ENCODE measurements at regions not wholly inside any gene's neighbourhood (a gene's known extent, or its start where the extent isn't known, plus 50 kb on each side); places are given as distances from the start of the nearest gene placed in this dataset.

GRCh38 chr10:123611876-123612275, 54.3 kb upstream of the GPR26 start:
- Histone ChIP-seq H3K36me3 (no peaks in the 10 kb centered on the region), H3K4me1 (replicated peaks) (no peaks in the 10 kb centered on the region), H3K27me3 (replicated peaks) (no peaks in the 10 kb centered on the region), H3K27ac (no peak overlapping the region), H3K4me3 (no peak overlapping the region), H3K9me3 (replicated peaks) (no peaks in the 10 kb centered on the region)
- DNase-seq (ENCODE audit: low read depth in 1 of 2, low spot score in 2 of 2) = no peak

GRCh38 chr10:123613346-123613850, 52.8 kb upstream of the GPR26 start:
- DNase-seq (ENCODE audit: low read depth in 1 of 2, low spot score in 2 of 2) = no peak
- Histone ChIP-seq H3K4me1 (replicated peaks) (no peaks in the 10 kb centered on the region), H3K9me3 (replicated peaks) (no peaks in the 10 kb centered on the region), H3K4me3 (no peak overlapping the region), H3K36me3 (no peaks in the 10 kb centered on the region), H3K27me3 (replicated peaks) (no peaks in the 10 kb centered on the region), H3K27ac (no peak overlapping the region)

- H3K27me3 ChIP-seq (replicated peaks) = no peaks in the 10 kb centered on the region
- no peak overlapping the region for H3K4me3 ChIP-seq
- no peaks in the 10 kb centered on the region for H3K4me1 ChIP-seq (replicated peaks)
- no peak overlapping the region for H3K27ac ChIP-seq
- DNase-seq (ENCODE audit: low read depth in 1 of 2, low spot score in 2 of 2) = peak in 1 of 2 experiments; percentile 4
- no peaks in the 10 kb centered on the region for H3K36me3 ChIP-seq
- no peaks in the 10 kb centered on the region for H3K9me3 ChIP-seq (replicated peaks)
These were observed 51.3 kb upstream of the GPR26 start for GRCh38 chr10:123614888-123615287.

Data from SJSA1 (cell line).